ENCODE measurements at regions not wholly inside any gene's neighbourhood (a gene's known extent, or its start where the extent isn't known, plus 50 kb on each side); places are given as distances from the start of the nearest gene placed in this dataset.

- no peak for TF ChIP-seq EZH2 (IDR thresholded peaks at IDR 0.05; ENCODE audit: borderline replicate concordance, low read length)
- TF ChIP-seq, protein P1, sequence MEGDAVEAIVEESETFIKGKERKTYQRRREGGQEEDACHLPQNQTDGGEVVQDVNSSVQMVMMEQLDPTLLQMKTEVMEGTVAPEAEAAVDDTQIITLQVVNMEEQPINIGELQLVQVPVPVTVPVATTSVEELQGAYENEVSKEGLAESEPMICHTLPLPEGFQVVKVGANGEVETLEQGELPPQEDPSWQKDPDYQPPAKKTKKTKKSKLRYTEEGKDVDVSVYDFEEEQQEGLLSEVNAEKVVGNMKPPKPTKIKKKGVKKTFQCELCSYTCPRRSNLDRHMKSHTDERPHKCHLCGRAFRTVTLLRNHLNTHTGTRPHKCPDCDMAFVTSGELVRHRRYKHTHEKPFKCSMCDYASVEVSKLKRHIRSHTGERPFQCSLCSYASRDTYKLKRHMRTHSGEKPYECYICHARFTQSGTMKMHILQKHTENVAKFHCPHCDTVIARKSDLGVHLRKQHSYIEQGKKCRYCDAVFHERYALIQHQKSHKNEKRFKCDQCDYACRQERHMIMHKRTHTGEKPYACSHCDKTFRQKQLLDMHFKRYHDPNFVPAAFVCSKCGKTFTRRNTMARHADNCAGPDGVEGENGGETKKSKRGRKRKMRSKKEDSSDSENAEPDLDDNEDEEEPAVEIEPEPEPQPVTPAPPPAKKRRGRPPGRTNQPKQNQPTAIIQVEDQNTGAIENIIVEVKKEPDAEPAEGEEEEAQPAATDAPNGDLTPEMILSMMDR (conservative IDR thresholded peaks at IDR 0.05 in 1 of 2, IDR thresholded peaks at IDR 0.05 in 1 of 2; ENCODE audit: extremely low read depth in 1 of 2, insufficient read depth in 1 of 2, low read depth in 1 of 2, low read length in 2 of 2): no peak
Measured at GRCh38 chr18:65955747-65956146, 204.9 kb downstream of the CDH7 start.

Measured in mammary epithelial cell (primary cell).